CD4-positive, alpha-beta T cell (primary cell): ENCODE measurements at regions not wholly inside any gene's neighbourhood (a gene's known extent, or its start where the extent isn't known, plus 50 kb on each side); places are given as distances from the start of the nearest gene placed in this dataset.

Experiments used
- ATAC-seq: fragments of 200-7000 bp; cut with Tn5 transposase; one replicate; pipeline ENCODE4 v1.10.0; 2022; ENCODE audit warnings: mild to moderate bottlenecking; ENCODE audit not compliant: poor library complexity
- CTCF ChIA-PET: fragments of 350-600 bp; sonication (Branson Sonifier 250); formaldehyde crosslinking; loops from one replicate; lab custom pipeline; 2021; ENCODE audit warnings: antibody characterized with exemption, inconsistent platforms; lab: Charles Lee
- POLR2A ChIA-PET: fragments of 350-600 bp; sonication (Branson Sonifier 250); formaldehyde crosslinking; loops from one replicate; lab custom pipeline; 2021; ENCODE audit warnings: antibody characterized with exemption, inconsistent platforms; lab: Charles Lee
- DNase-seq, 14 experiments: peaks; one replicate each; pipeline ENCODE4 v3.0.0-alpha.2; 2013 to 2020; ENCODE audit warnings: mixed read lengths in 2 of 14
- H3K27ac ChIP-seq, 2 donors: one replicate each; pipeline versions ENCODE4 v1.5.1 to v1.7.0; 2013; ENCODE audit warnings: low read length in 2 of 2, low read depth in 1 of 2, mild to moderate bottlenecking in 1 of 2
- H3K27me3 ChIP-seq, 2 experiments: 1 replicate in 1 of 2; 2 replicates in 1 of 2; pipeline versions ENCODE4 v1.6.1 to v1.7.0; 2013; ENCODE audit warnings: low read length in 2 of 2, control low read depth in 1 of 2, mild to moderate bottlenecking in 1 of 2, moderate library complexity in 1 of 2; ENCODE audit not compliant: insufficient read depth in 2 of 2, control insufficient read depth in 1 of 2
- H3K36me3 ChIP-seq: one replicate; pipeline ENCODE4 v1.6.1; 2013; ENCODE audit warnings: low read length, control low read depth; ENCODE audit not compliant: insufficient read depth
- H3K4me1 ChIP-seq: one replicate; pipeline ENCODE4 v1.6.1; 2013; ENCODE audit warnings: low read length, control low read depth; ENCODE audit not compliant: insufficient read depth
- H3K4me3 ChIP-seq: one replicate; pipeline ENCODE4 v1.5.1; 2013; ENCODE audit warnings: mild to moderate bottlenecking, low read length, moderate library complexity
- H3K9me3 ChIP-seq, 2 experiments: 1 replicate in 1 of 2; 2 replicates in 1 of 2; pipeline versions ENCODE4 v1.6.1 to v1.7.0; 2013; ENCODE audit warnings: low read length in 2 of 2, mild to moderate bottlenecking in 2 of 2, control low read depth in 1 of 2, moderate library complexity in 1 of 2; ENCODE audit not compliant: control insufficient read depth in 1 of 2, insufficient read depth in 1 of 2
- H3K27ac Mint-ChIP-seq: one replicate; pipeline ENCODE4 v1.8.0; 2020; ENCODE audit warnings: mixed read lengths
- H3K27me3 Mint-ChIP-seq: one replicate; pipeline ENCODE4 v1.8.0; 2021; ENCODE audit warnings: mixed read lengths
- H3K36me3 Mint-ChIP-seq: one replicate; pipeline ENCODE4 v1.8.0; 2021; ENCODE audit warnings: low read depth, mixed read lengths
- H3K4me1 Mint-ChIP-seq: one replicate; pipeline ENCODE4 v1.8.0; 2021; ENCODE audit warnings: low read depth, mixed read lengths
- H3K4me3 Mint-ChIP-seq: one replicate; pipeline ENCODE4 v1.8.0; 2020; ENCODE audit warnings: mild to moderate bottlenecking, mixed read lengths
- H3K9me3 Mint-ChIP-seq: one replicate; pipeline ENCODE4 v1.8.0; 2020; ENCODE audit warnings: mixed read lengths
- intact Hi-C, 2 experiments: fragments of 100-400 bp; cut with DNase I in 1 of 2; cut with micrococcal nuclease in 1 of 2; formaldehyde crosslinking; loops; one replicate each; pipeline versions ENCODE4 v1.15.1 to v1.9.0; 2023 to 2025; cut with DNase I, micrococcal nuclease
- TF ChIP-seq, protein P1 (sequence below): fragments of 200-600 bp; IDR thresholded peaks from one replicate; pipeline ENCODE4 v1.8.0; 2022; ENCODE audit warnings: antibody characterized with exemption, mild to moderate bottlenecking

DNA sequence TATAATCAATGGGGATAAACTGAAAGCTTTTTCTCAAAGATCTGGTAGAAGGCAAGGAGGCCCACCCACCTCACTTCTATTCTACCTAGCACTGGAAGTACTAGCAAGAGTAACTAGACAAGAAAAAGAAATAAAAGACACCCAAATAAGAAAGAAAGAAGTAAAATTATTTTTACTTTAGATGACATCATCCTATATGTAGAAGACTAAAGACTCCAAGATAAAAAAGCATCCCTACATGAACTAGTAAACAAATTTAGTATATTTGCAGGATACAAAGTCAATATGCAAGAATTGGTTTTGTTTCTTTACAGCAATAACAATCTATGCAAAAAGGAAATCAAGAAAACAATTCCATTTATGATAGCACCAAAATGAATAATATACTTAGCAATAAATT lies 201.5 kb upstream of the KIRREL3 start:
- intact Hi-C loops, result no loop called here
- H3K27ac ChIP-seq, result no peak overlapping the region
- no peak overlapping the region for H3K4me3 Mint-ChIP-seq
- ATAC-seq (no peak), DNase-seq (no peak)
- H3K36me3 ChIP-seq, result no peaks in the 10 kb centered on the region
- H3K27me3 Mint-ChIP-seq, result no peaks in the 10 kb centered on the region
- POLR2A ChIA-PET, result no interaction called here
- no peaks in the 10 kb centered on the region for H3K4me1 ChIP-seq
- TF ChIP-seq, protein P1, sequence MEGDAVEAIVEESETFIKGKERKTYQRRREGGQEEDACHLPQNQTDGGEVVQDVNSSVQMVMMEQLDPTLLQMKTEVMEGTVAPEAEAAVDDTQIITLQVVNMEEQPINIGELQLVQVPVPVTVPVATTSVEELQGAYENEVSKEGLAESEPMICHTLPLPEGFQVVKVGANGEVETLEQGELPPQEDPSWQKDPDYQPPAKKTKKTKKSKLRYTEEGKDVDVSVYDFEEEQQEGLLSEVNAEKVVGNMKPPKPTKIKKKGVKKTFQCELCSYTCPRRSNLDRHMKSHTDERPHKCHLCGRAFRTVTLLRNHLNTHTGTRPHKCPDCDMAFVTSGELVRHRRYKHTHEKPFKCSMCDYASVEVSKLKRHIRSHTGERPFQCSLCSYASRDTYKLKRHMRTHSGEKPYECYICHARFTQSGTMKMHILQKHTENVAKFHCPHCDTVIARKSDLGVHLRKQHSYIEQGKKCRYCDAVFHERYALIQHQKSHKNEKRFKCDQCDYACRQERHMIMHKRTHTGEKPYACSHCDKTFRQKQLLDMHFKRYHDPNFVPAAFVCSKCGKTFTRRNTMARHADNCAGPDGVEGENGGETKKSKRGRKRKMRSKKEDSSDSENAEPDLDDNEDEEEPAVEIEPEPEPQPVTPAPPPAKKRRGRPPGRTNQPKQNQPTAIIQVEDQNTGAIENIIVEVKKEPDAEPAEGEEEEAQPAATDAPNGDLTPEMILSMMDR, result no peak
- H3K9me3 Mint-ChIP-seq, result peaks cover 14% of the 10 kb centered on the region
- peaks cover 0 to 13% of the 10 kb centered on the region in 2 experiments for H3K9me3 ChIP-seq
- H3K4me3 ChIP-seq, result no peak overlapping the region
- no peaks in the 10 kb centered on the region for H3K4me1 Mint-ChIP-seq
- no peak overlapping the region for H3K27ac Mint-ChIP-seq
- CTCF ChIA-PET, result no interaction called here
- peaks cover 0 to 2% of the 10 kb centered on the region in 2 experiments for H3K27me3 ChIP-seq
- H3K36me3 Mint-ChIP-seq, result no peaks in the 10 kb centered on the region

DNA sequence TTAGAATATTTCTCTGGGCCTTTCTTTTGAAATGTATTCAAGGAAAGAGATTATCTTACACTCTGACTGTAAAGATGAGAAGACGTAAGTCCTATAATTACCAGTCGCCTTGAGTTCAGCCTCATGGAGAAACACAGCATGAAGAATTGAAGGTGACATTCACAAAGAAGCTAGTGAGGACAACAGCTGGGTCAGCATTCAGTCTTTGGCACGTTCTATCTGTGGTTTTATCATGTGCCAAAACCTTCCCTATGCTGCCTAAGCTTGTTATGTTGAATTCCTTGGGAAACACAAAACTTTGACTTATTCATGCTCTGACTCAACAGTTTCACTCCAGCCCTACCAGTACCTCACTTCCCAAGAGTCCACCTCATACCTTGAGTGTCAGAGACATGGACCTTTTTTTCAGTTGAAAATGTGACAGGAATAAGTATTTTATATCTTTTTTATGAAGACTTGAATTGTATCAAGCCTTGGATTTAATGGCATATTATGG lies 198.8 kb upstream of the KIRREL3 start:
- CTCF ChIA-PET, result no interaction called here
- H3K4me1 ChIP-seq, result no peaks in the 10 kb centered on the region
- H3K36me3 ChIP-seq, result no peaks in the 10 kb centered on the region
- POLR2A ChIA-PET, result no interaction called here
- no peak overlapping the region for H3K27ac ChIP-seq
- H3K27me3 ChIP-seq, result no peaks in the 10 kb centered on the region
- H3K9me3 ChIP-seq, result no peaks in the 10 kb centered on the region
- H3K4me3 Mint-ChIP-seq, result no peak overlapping the region
- DNase-seq (no peak), ATAC-seq (no peak)
- intact Hi-C loops, result no loop called here
- H3K4me1 Mint-ChIP-seq, result no peaks in the 10 kb centered on the region
- H3K9me3 Mint-ChIP-seq, result peaks cover 9% of the 10 kb centered on the region
- H3K36me3 Mint-ChIP-seq, result no peaks in the 10 kb centered on the region
- H3K27ac Mint-ChIP-seq, result no peak overlapping the region
- peaks cover 5% of the 10 kb centered on the region for H3K27me3 Mint-ChIP-seq
- H3K4me3 ChIP-seq, result no peak overlapping the region
- TF ChIP-seq, protein P1, result no peak

DNA sequence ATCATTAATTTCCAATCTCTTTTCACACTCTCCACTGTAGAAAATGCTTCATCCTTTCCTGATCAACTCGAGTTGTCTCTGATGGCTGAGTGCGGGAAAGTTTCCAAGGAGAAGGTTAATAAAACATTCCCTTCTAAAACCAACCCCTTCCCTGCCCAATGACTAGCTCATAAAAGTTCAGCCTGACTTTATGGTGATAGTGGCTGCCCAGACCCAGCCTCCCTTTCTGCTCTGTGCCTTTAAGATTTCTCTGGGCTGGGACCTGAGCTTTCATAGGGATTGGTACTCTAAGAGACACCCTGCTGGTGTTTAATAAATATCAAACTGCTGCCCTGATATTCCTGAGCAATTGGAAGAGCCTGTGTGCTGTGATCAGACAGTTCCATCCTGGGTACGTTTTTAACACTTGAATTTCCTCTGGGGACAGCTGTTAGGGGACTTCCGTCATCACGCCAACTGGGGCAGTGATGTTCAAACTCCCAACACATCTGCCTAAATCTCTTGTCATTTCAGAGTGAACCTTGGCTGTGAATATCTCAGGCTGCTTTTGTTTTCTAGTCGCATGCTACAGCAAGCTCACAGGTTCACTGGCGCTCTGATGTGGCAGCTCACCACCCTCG lies 195.0 kb upstream of the KIRREL3 start:
- peaks cover 5% of the 10 kb centered on the region for H3K27me3 Mint-ChIP-seq
- TF ChIP-seq, protein P1, result no peak
- Histone ChIP-seq H3K36me3 (no peaks in the 10 kb centered on the region), H3K4me3 (no peak overlapping the region), H3K27me3 (no peaks in the 10 kb centered on the region), H3K9me3 (no peaks in the 10 kb centered on the region), H3K27ac (no peak overlapping the region), H3K4me1 (no peaks in the 10 kb centered on the region)
- POLR2A ChIA-PET, result no interaction called here
- CTCF ChIA-PET, result no interaction called here
- ATAC-seq, result no peak
- intact Hi-C loops, result no loop called here
- DNase-seq, result no peak
- no peaks in the 10 kb centered on the region for H3K36me3 Mint-ChIP-seq
- H3K9me3 Mint-ChIP-seq, result peaks cover 9% of the 10 kb centered on the region
- no peak overlapping the region for H3K27ac Mint-ChIP-seq
- no peak overlapping the region for H3K4me3 Mint-ChIP-seq
- no peaks in the 10 kb centered on the region for H3K4me1 Mint-ChIP-seq
